ENCODE measurements at regions not wholly inside any gene's neighbourhood (a gene's known extent, or its start where the extent isn't known, plus 50 kb on each side); places are given as distances from the start of the nearest gene placed in this dataset.

DNA sequence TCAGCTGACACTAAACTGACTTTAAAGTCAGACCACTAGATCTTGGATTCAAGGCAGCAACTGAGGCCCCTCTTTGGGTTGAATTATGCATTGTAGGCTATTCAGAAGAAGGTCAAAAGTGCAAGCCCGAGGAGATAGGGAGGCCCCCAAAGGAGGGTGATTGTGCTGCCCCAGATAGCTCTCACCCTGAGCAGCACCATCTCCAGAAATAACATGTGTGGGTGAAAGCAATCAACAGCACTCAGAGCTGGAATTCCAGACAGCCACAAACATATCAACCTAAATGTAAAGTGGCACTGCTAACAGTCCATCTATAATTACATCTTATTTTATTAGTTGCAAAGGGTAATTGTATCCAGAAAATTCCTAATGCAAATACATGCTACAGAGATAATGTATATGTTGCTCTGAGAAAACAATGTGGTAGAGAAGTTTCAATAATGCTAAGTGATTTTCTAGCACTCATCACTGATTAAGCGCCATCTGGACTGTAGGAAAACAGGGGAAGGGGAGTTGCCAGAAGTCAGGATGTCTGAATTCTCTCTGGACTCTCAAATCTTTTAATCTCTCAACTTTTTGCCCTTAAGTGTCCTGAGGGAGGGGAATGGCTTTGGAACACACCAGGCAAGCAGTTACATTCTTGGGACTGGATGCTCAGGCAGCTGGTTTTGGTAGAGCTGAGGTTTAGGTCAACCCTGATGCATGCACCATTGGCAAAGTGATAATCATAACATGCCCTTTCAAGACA lies 61.8 kb upstream of the SFRP2 start:
- H3K27ac ChIP-seq (ENCODE audit: low read length), result no peak overlapping the region
- DNase-seq (no peak), ATAC-seq (ENCODE audit: insufficient read depth, low read depth) (no peak)
- no peaks in the 10 kb centered on the region for H3K4me1 ChIP-seq (ENCODE audit: insufficient read depth, low read length)
- no peaks in the 10 kb centered on the region for H3K9me3 ChIP-seq (ENCODE audit: insufficient read depth, low read length, severe bottlenecking)
- no peaks in the 10 kb centered on the region for H3K36me3 ChIP-seq (ENCODE audit: insufficient read depth, low read length)
- no peaks in the 10 kb centered on the region for H3K27me3 ChIP-seq (ENCODE audit: insufficient read depth, low read length, poor library complexity)
- no peak overlapping the region for H3K4me2 ChIP-seq (ENCODE audit: insufficient read depth, low read length)
- H3K79me2 ChIP-seq (ENCODE audit: insufficient read depth, low read length), result no peaks in the 10 kb centered on the region
- no peak overlapping the region for H3K9ac ChIP-seq (ENCODE audit: low read depth, low read length)
- no peak for TF ChIP-seq EZH2 (IDR thresholded peaks at IDR 0.05; ENCODE audit: borderline replicate concordance, low read depth, low read length, severe bottlenecking)
- TF ChIP-seq, protein P1, sequence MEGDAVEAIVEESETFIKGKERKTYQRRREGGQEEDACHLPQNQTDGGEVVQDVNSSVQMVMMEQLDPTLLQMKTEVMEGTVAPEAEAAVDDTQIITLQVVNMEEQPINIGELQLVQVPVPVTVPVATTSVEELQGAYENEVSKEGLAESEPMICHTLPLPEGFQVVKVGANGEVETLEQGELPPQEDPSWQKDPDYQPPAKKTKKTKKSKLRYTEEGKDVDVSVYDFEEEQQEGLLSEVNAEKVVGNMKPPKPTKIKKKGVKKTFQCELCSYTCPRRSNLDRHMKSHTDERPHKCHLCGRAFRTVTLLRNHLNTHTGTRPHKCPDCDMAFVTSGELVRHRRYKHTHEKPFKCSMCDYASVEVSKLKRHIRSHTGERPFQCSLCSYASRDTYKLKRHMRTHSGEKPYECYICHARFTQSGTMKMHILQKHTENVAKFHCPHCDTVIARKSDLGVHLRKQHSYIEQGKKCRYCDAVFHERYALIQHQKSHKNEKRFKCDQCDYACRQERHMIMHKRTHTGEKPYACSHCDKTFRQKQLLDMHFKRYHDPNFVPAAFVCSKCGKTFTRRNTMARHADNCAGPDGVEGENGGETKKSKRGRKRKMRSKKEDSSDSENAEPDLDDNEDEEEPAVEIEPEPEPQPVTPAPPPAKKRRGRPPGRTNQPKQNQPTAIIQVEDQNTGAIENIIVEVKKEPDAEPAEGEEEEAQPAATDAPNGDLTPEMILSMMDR (IDR thresholded peaks at IDR 0.05; ENCODE audit: borderline replicate concordance, extremely low read depth, low read length, poor library complexity, severe bottlenecking), result no peak
- H2AFZ ChIP-seq (ENCODE audit: low read depth, low read length), result no peak overlapping the region
- H4K20me1 ChIP-seq (ENCODE audit: insufficient read depth, low read length), result no peaks in the 10 kb centered on the region
- H3K4me3 ChIP-seq (ENCODE audit: low read depth in 1 of 2, low read length in 2 of 2), result no peak overlapping the region

DNA sequence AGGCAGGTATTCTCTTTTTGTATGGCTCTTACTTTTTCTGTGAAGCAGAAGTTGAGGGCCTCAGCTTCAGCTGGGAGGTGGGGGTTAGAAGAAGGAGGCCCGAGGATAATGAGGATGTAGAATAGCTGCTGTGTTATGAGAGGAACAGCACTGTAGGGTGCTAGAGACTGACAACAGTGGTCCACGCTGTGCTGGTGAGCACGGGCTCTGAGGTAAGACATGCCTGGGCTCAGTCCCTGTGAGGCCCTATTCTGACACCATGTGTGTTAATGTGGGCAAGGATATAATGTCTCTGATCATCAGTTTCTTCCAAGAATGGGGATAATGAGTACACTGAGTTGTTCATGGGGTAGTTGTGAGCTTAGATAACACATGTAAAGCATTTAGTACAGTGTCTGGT lies 55.3 kb upstream of the SFRP2 start:
- DNase-seq (no peak), ATAC-seq (ENCODE audit: insufficient read depth, low read depth) (no peak)
- Histone ChIP-seq H3K4me2 (ENCODE audit: insufficient read depth, low read length) (no peak overlapping the region), H3K36me3 (ENCODE audit: insufficient read depth, low read length) (no peaks in the 10 kb centered on the region), H3K79me2 (ENCODE audit: insufficient read depth, low read length) (no peaks in the 10 kb centered on the region), H3K9me3 (ENCODE audit: insufficient read depth, low read length, severe bottlenecking) (no peaks in the 10 kb centered on the region), H3K4me3 (ENCODE audit: low read depth in 1 of 2, low read length in 2 of 2) (no peak overlapping the region), H3K27me3 (ENCODE audit: insufficient read depth, low read length, poor library complexity) (no peaks in the 10 kb centered on the region), H4K20me1 (ENCODE audit: insufficient read depth, low read length) (no peaks in the 10 kb centered on the region), H3K27ac (ENCODE audit: low read length) (no peak overlapping the region), H3K9ac (ENCODE audit: low read depth, low read length) (no peak overlapping the region), H2AFZ (ENCODE audit: low read depth, low read length) (no peak overlapping the region), H3K4me1 (ENCODE audit: insufficient read depth, low read length) (no peaks in the 10 kb centered on the region)
- no peak for TF ChIP-seq EZH2 (IDR thresholded peaks at IDR 0.05; ENCODE audit: borderline replicate concordance, low read depth, low read length, severe bottlenecking)
- TF ChIP-seq, protein P1 (IDR thresholded peaks at IDR 0.05; ENCODE audit: borderline replicate concordance, extremely low read depth, low read length, poor library complexity, severe bottlenecking), result no peak

All from DND-41 (cell line).